NOMO-1 treated with DMSO at 0.1 percent for 48 hours (cell line): ENCODE measurements at regions not wholly inside any gene's neighbourhood (a gene's known extent, or its start where the extent isn't known, plus 50 kb on each side); places are given as distances from the start of the nearest gene placed in this dataset.

Experiments used
- DNase-seq: peaks from one replicate; lab custom pipeline; 2025; ENCODE audit not compliant: unreplicated experiment; lab: John Stamatoyannopoulos, UW

DNA sequence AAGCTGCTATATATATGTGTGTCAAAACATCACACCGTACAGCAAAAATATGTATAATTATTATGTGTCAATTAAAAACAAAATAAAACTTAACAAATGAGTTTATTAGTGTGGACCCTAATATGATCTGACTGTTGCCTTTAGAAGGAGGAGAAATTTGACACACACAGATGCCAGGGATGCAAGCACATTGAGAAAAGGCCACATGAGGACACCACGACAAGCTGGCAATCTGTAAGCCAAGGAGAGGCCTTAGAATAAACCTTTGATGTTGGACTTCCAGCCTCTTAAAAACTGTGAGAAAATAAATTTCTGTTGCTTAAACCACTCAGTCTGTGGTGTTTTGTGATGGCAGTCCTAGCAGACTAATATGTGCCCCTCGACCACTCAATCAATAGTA lies 214.7 kb downstream of the KCNS3 start:
- DNase-seq = no peak

DNA sequence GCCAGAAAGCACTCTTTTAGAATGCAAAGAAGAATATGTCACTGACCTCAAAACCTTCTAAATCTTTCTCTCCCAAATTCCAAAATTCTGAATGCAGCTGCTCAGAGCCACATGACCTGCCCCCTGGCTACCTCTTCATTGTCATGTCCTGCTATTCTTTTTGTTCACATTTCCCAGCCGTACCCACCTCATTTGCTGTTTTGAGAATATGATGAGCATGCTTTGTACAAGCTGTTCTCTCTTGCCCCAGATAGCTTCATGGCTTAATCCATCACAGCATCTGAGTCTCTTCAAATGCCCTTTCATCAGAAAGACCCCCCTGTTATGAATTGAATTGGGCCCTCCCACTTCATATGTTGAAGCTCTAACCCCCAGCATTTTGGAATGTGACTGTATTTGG lies 214.3 kb downstream of the KCNS3 start:
- DNase-seq = no peak

DNA sequence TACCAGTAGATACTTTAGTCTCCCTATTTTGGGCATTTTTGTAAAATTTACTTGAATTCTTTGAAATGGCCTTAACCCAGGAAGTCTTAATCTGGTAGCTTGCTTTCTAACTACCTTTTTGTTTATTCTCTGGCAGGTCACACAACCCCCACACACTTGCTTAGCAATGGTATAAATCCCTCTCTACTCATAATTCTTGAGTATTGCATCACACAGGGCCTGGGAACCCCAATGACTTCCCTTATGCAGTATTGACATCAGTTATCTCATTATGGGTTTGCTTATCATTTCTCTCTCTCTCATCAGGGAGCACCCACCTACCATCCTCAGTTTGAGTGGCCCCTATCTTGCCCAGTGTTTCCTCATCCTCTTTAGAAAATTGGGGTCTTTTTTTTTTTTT lies 207.1 kb downstream of the KCNS3 start:
- DNase-seq = no peak

DNA sequence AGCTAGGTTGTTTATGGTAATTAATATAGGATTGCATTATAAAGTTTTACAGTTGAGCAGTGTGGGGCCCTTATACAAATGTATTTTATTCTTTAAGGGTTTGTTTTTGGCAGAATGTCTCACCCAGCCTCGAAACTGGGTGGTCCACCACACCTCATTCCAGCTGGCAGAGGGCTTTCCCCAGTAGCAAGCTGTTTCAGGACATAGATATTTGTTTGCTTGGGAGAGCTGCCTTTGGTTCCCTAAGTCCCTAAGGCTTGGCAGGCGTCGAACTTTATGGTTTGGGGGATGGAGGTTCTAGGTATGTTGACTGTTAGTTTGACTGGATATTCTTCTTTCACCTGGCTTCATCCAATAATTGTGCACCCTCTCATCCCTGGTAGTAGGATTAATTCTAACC lies 205.9 kb downstream of the KCNS3 start:
- DNase-seq = no peak

DNA sequence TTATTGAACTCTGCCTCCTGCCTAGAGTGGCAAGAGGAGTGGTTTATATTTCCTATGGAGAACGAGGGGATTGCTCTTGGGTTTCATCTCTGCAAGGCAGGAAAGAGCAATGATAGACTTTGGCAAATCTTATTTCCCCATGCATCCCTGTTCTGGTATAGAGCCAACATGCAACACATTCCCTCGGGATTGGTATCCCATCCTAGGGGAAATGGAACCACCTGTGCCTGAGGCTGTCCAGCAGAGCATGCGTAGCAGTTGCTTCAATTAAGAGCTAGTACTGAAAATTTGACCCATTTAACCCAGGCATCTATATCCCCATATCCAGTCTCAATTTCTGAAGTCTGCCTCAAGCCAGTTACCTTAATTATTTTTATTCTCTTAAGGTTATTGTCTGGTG lies 205.3 kb downstream of the KCNS3 start:
- no peak for DNase-seq

DNA sequence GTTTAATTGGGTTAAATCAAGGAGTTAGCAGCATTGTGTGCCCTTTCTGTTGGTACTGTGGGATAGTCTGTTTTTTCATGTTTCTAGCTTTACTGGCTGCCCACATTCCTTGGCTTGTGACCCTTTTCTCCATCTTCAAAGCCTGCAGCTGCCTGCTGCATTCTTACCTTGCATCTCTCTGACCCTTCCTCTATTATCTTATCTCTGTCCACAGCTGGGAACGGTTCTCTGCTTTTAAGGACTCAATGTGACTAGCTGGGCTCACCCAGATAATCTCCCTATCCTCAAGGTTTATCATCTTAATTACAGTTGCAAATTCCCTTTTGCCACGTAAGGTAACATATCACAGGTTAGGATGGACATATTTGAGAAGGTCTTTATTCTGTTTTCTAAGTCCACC lies 199.7 kb downstream of the KCNS3 start:
- no peak for DNase-seq

DNA sequence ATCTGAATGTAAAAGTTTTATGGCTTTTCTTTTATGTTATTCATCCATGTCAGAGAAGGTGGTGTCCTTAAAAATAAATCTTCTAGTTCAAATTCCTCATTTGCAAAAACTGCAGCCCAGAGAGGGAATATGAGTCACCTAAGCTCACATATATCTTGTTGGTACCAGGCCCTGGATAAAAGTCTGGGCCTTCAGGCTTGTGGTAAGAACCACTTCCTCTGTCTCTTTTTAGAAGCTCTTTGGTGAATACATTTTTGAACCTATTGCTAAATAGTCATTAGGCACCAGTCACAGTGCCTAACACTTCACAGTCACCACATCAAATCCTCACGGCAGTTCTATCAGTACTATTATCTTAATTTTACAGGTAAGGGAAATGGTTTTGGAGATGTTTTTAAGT lies 199.2 kb downstream of the KCNS3 start:
- peak; percentile 89 for DNase-seq

DNA sequence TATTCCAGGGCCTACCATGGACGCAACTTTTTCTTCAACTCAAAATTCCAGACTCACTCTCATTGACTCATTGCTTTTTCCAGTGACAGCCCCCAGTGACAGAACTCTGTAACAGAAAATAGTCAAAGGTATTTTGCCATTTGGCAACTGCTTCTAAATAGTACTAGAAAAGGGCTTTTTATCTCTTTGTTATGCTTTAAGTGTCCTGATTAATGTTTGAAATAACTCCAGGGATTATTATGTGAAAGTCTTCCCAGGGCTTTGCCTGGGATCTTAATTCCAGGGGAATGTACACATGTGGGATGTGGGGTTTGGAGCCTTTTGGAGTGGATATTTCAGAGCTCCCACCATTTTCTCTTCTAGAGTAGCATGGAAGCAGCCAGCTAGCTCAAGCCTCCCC lies 198.8 kb downstream of the KCNS3 start:
- no peak for DNase-seq

DNA sequence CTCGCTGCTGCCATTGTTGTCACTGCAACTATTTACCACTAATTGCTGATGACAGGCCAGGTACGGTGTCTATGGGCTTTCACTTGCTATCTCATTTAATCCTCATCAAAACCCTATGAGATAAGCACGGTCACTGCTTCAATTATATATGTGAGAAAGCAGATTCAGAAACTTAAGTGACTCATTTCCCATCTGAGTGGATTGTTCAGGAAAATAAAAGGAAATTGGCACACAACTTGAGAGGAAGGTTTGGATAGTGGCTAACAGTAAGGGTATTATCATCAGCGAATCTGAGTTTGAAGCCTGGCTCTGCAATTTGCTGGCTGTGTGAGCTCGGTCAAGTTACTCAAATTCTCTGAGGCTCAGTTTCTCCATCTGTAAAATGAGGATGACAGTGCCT lies 196.0 kb downstream of the KCNS3 start:
- DNase-seq = no peak

DNA sequence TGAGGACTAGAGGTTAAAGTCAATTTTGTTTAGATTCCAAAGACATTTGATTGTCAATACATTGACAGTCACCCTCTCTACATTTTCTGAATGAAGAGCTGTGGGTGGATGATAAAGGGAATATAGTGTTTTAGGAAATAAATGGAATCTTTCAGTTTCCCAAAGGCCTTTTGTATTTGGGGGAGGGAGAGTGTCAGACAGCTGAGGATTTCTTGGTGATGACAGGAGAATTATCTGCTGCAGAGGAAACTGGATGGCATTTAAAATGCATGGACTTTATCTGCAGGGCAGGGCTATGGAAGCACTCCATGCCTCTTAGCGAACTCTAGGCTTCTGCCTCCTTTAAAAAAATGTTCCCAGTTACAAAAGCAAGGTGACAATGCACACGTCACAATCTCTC lies 195.1 kb downstream of the KCNS3 start:
- DNase-seq = no peak

DNA sequence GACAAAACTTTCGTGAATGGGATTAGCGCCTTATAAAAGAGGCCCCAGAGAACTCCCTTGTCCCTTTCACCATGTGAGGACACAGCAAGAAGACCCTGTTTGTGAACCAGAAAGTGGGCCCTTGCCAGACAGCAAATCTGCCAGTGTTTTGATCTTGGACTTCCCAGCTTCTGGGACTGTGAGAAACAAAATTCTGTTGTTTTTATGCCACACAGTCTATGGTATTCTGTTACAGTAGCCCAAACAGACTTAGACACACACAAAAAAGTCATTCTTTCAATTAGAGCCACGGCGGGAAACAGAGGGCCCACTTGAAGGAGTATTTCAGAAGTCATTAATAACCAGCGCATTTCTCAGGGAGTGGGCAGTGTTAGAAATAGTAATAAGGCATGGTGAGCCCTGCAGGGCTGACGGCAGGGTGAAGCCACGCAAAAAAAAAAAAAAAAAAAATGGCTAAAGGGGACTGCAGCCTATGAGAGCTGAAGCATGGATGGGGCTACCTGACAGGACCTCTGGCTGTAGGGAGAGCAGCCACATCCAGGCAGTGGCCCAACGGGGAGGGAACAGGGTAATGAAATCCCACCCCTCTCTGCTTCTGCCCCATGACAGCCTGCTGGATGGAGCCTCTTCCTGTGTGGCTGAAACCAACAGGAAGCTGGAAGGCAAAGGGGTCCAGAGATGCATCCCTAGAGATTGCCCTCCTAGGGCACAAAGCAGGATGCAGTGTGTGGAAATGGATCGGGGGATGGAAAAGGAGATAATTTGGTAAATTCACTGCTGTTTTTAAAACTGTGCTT lies 189.3 kb downstream of the KCNS3 start:
- DNase-seq = no peak

DNA sequence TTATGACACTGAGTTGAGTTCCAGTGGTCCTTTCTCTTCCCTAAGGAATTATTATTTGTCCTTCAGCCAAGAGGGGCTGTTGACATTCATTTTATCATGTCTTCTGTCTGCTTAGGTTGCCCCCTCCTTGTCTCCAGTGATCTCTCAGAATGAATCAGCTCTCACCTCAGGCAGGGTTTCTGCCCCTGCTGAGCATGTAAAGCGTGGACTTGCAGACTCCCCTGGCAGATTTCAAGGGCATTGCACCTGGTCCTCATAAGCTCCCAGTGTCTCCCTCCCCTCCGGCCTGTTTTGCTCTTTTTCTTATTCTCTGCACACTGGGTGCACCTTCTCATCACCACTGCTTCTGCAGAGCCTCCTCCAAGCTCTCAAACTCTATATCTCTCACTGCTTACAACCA lies 188.4 kb downstream of the KCNS3 start:
- DNase-seq = no peak

DNA sequence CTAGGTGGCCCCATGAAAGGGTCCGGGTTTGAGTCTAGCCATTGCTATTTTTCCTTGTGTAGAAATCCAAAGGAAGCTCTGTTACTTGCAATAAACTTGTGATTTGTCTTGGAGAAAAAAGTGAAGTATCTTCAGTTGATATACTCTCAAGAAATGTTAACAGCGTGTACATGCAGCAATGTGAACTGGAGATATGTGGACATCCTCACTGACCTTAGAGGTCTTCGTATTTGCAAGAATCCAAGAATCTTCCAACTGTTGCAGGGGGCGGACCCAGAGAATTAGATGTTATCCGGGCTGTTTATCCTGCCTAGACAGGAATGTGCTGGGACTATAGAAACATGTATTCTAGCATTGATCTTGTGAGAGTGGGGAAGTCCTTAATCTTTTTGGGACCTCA lies 187.6 kb downstream of the KCNS3 start:
- DNase-seq = no peak

DNA sequence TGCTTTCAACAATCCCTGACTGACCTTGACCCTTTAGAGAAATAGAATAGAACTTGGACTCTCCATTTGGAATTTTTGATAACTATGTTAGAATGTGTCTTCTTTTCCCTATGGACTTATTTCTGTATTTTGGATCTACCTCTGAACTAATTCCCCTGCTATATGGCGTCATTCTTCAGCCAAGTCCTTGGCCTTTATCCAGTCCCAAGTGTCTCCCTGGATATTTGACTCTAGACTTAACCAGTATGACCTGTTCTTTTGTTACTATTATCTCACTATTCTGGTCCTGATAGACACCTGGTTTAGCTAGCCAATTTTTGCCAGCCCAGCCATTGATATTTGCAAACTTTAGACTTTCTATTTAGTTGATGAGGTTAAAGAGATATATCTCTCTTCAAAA lies 186.8 kb downstream of the KCNS3 start:
- DNase-seq = no peak

DNA sequence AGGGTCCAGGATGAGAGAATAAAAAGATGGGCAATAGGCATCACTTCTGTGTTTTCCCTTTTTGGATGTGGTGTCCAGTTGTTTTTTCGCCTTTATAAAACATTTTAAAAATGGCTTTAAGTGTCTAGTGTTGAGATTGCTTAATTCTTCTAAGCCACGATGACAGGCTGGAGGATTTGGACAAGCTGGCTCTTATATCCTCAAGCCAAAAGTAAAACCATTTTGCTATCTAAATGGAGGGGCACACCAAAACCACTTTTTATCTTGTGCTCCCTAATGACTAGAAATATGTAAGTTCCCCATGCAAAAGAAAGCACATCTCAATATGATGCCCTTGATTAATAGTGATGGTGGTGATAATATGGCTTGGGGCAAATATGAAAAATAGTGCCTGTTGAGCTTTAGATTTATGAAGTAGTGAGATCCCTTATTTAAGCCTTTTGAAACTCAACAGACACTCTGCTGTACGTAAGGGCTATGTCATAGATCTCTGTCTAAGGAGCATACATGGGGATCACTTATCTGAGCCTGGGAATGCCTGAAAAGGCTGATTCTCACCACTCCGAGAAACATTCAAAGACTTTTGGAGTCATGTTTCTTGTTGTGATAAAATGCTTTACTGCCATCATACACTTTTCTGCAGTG lies 185.5 kb downstream of the KCNS3 start:
- no peak for DNase-seq

DNA sequence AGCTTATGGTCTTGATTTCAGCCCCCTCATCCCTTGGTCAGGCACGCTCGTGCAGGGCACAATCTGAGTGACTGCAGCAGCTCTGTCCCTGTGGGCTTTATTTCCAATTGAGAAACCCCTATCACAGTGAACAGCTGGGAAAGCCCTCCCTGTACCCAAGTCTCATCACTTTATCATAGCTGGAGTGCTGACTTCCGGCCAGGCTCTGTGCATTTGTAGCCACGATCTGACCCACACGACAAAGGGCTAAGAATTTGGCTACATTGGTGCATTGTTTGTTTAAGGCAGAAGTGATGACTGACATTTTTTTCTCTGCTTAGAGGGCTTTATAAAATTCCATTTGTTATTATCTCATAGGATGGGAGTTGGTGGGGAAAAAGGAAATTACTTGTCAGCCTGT lies 184.4 kb downstream of the KCNS3 start:
- no peak for DNase-seq

DNA sequence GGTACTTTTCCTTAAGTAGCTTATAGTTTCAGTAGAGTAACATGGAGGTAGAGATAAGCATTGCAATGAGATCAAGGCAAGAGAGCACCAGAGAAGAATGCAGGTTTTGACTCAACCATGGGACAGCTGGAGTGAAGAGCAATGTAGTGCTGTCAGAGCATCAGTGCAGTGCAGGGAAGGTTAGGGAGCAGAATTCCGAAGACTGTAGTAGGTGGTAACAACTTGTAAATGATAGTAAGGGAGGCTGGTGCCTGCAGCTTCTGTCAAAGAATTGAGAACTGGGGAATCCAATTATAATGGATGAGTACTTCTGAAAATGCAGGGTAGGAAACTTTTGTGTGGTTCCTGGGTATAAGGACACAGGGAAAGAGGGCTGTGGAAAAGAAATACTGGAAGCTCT lies 183.2 kb downstream of the KCNS3 start:
- DNase-seq = no peak

DNA sequence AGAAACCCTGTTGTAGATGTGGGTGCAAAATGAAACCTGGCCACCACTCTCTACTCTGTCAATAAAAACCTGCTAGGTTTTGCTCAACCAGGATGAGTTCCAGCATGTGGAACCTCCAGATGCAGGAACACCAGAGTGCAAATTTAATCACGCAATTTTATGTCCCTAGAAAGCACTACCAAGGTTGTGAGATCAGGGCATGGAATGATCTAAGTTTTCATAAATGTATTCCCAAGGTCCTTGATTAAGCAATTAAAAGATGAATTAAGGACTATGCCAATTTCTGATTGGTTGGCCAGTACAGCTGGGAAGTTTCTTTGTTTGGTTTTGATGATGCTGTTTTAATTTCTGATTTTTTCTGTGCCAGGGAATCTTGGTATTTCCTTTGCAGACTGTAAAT lies 179.2 kb downstream of the KCNS3 start:
- DNase-seq = no peak

DNA sequence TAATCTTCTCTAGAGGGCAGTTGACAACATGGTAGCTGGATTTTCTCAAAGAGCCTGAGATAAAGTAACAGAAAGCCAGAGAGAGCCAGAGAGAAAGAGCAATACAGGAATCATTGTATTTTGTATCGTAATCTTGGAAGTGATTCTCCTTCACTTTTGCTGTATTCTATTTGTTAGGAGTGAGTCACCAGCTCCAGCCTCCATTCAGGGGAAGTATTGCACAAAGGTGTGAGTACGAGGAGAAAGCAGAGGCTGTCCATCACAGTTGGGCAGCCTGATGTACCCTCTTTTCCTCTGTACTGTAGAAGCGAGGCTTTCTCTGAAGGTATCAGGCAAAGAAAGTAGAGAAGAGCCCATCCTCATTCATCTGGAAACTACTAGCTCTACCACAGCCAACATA lies 176.8 kb downstream of the KCNS3 start:
- no peak for DNase-seq

DNA sequence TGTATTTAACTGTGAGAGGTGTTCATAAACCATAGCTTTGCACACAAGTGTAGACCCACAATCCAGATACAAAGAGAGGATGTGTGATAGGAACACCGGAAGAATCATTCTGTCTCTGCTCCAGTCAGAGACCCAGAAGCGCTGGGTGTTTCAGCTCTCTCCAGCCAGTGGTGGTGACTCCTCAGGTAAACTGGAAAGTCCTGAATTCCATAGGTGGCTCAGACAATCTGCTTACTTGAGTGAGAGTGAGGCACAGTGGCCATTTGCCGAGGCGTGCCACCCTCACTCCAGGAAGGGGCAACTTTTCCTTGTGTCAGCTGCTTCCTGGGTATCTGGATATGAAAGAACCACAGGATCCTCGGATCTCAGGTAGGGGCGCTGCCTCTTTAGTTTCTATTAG lies 171.5 kb downstream of the KCNS3 start:
- DNase-seq = no peak

DNA sequence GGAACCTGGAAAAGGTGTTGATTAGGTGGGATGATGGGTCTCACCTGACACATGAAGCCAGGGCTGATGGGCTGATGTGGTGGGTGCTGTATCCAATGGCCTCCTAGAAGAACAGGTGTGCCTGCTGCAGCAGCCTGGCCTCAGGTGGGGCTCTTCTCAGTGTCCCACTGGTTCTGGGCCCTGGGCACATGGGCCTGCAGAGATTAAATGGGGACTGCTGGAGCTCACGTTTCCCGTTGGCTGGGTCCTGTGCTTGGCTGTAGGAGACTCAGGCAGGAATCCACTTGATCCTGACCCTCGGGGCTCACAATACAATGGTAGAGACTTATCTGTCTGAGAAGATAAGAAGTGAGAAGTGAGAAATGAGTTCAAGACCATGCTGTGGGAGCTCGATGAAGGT lies 170.9 kb downstream of the KCNS3 start:
- DNase-seq = no peak

DNA sequence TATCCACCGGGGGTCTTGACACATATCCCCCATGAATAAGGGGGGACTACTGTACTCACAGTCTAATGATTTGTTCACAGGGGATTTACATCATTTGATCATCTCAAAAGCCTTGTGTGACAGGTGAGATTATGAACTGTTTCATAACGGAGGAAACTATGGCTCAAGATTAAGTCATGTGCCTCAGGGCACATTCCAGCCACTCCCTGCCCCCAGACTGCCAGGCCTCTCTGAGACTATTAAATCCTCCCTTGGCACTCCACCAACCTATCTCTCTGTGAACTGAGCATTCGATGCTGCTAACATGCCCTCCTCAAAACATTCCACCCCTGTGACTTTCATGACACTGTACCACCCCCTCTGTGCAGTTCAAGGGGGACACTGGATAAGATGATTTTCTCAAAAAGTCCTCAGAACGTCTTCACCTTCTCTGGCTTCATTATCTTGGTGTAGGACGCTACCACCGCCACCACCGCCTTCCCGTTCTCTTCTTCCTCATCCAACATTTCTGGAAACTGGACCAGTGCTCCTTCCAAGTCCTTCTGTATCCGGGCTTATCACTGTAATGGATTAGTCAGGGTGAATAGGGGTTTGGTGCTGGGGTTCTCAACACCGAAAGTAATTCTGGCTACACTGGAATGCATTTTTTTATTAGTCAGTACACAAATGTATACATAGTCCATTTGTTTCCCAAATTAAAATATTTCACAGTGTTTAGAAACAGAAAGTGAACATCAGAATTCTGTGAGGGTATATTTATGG lies 169.6 kb downstream of the KCNS3 start:
- no peak for DNase-seq
